ENCODE measurements at regions not wholly inside any gene's neighbourhood (a gene's known extent, or its start where the extent isn't known, plus 50 kb on each side); places are given as distances from the start of the nearest gene placed in this dataset.

DNA sequence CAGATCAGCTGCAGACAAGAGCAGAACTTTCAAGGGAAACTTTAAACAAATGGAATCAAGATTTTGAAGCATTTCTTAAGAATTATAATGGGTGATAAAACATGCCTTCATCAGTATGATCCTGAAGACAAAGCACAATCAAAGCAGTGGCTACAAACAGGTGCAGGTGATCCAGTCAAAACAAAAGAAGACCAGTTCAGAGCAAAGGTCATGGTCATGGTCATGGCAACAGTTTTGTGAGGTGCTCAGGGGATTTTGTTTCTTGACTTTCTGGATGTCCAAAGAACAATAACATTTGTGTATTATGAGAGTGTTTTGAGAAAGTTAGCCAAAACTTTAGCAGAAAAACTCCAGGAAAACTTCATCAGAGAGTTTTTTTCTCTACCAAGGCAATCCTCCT lies 681.7 kb upstream of the PTBP2 start:
- no peak for TF ChIP-seq CTCF (IDR thresholded peaks at IDR 0.05)
- no peak for TF ChIP-seq POLR2A (IDR thresholded peaks at IDR 0.05)
